ENCODE measurements at regions not wholly inside any gene's neighbourhood (a gene's known extent, or its start where the extent isn't known, plus 50 kb on each side); places are given as distances from the start of the nearest gene placed in this dataset.

GRCh38 chr2:77823028-77823427 is 300.9 kb upstream of the LRRTM4 start:
- Histone ChIP-seq H3K9ac (ENCODE audit: insufficient read depth, low read length, poor library complexity, severe bottlenecking) (no peak overlapping the region), H4K20me1 (ENCODE audit: insufficient read depth, low read length) (no peaks in the 10 kb centered on the region), H2AFZ (ENCODE audit: insufficient read depth, low read depth, low read length, poor library complexity, severe bottlenecking) (no peak overlapping the region), H3K4me2 (replicated peaks; ENCODE audit: extremely low read depth, low read length, poor library complexity, severe bottlenecking) (no peak overlapping the region), H3K36me3 (replicated peaks in 1 of 2; ENCODE audit: control insufficient read depth in 1 of 2, insufficient read depth in 2 of 2, low read length in 2 of 2) (no peaks in the 10 kb centered on the region), H3K9me3 (replicated peaks in 1 of 2; ENCODE audit: control insufficient read depth in 1 of 2, insufficient read depth in 1 of 2, low read length in 2 of 2) (peaks cover 0 to 9% of the 10 kb centered on the region in 2 donors), H3K4me1 (ENCODE audit: control insufficient read depth in 1 of 2, insufficient read depth in 2 of 2, low read length in 2 of 2) (no peaks in the 10 kb centered on the region), H3K27me3 (ENCODE audit: control insufficient read depth in 2 of 2, insufficient read depth in 2 of 2, low read length in 2 of 2) (no peaks in the 10 kb centered on the region), H3K79me2 (ENCODE audit: insufficient read depth, low read length) (no peaks in the 10 kb centered on the region), H3K27ac (ENCODE audit: low read depth in 1 of 2, low read length in 2 of 2) (no peak overlapping the region), H3K4me3 (replicated peaks in 1 of 3; ENCODE audit: low read depth in 2 of 3, low read length in 3 of 3) (no peak overlapping the region)
- no CpG with 5 or more reads among the region's 2 CpGs for WGBS (ENCODE audit: insufficient coverage)
- Mint-ChIP-seq H3K27me3 (ENCODE audit: low read depth in 3 of 3) (peaks cover 0 to 3% (median 0%) of the 10 kb centered on the region in 3 donors), H3K9me3 (peaks cover 0 to 9% (median 6%) of the 10 kb centered on the region in 7 donors), H3K27ac (no peak overlapping the region), H3K36me3 (no peaks in the 10 kb centered on the region), H3K4me1 (no peaks in the 10 kb centered on the region), H3K4me3 (no peak overlapping the region)
- intact Hi-C loops (cut with micrococcal nuclease) = no loop called here
- no peak for DNase-seq
- TF ChIP-seq CTCF (IDR thresholded peaks at IDR 0.05) = no peak

- Mint-ChIP-seq H3K27me3 (ENCODE audit: low read depth in 3 of 3) (no peaks in the 10 kb centered on the region), H3K36me3 (no peaks in the 10 kb centered on the region), H3K4me1 (no peaks in the 10 kb centered on the region), H3K4me3 (no peak overlapping the region), H3K27ac (no peak overlapping the region), H3K9me3 (peaks cover 9 to 34% (median 13%) of the 10 kb centered on the region in 7 donors)
- intact Hi-C loops (cut with micrococcal nuclease) = no loop called here
- Histone ChIP-seq H3K9ac (ENCODE audit: insufficient read depth, low read length, poor library complexity, severe bottlenecking) (no peak overlapping the region), H3K4me3 (replicated peaks in 1 of 3; ENCODE audit: low read depth in 2 of 3, low read length in 3 of 3) (no peak overlapping the region), H4K20me1 (ENCODE audit: insufficient read depth, low read length) (no peaks in the 10 kb centered on the region), H3K36me3 (replicated peaks in 1 of 2; ENCODE audit: control insufficient read depth in 1 of 2, insufficient read depth in 2 of 2, low read length in 2 of 2) (no peaks in the 10 kb centered on the region), H3K4me1 (ENCODE audit: control insufficient read depth in 1 of 2, insufficient read depth in 2 of 2, low read length in 2 of 2) (no peaks in the 10 kb centered on the region), H3K9me3 (replicated peaks in 1 of 2; ENCODE audit: control insufficient read depth in 1 of 2, insufficient read depth in 1 of 2, low read length in 2 of 2) (peaks cover 19 to 42% of the 10 kb centered on the region in 2 donors), H3K79me2 (ENCODE audit: insufficient read depth, low read length) (no peaks in the 10 kb centered on the region), H3K27ac (ENCODE audit: low read depth in 1 of 2, low read length in 2 of 2) (no peak overlapping the region), H3K4me2 (replicated peaks; ENCODE audit: extremely low read depth, low read length, poor library complexity, severe bottlenecking) (no peak overlapping the region), H2AFZ (ENCODE audit: insufficient read depth, low read depth, low read length, poor library complexity, severe bottlenecking) (no peak overlapping the region), H3K27me3 (ENCODE audit: control insufficient read depth in 2 of 2, insufficient read depth in 2 of 2, low read length in 2 of 2) (no peaks in the 10 kb centered on the region)
- 100% methylated on average over 1 of the region's 2 CpGs for WGBS (ENCODE audit: insufficient coverage)
- no peak for DNase-seq
- TF ChIP-seq CTCF (IDR thresholded peaks at IDR 0.05) = no peak
Observed at GRCh38 chr2:77831060-77831459, 308.9 kb upstream of the LRRTM4 start.

Data from CD14-positive monocyte (primary cell).